ENCODE measurements at regions not wholly inside any gene's neighbourhood (a gene's known extent, or its start where the extent isn't known, plus 50 kb on each side); places are given as distances from the start of the nearest gene placed in this dataset.

DNA sequence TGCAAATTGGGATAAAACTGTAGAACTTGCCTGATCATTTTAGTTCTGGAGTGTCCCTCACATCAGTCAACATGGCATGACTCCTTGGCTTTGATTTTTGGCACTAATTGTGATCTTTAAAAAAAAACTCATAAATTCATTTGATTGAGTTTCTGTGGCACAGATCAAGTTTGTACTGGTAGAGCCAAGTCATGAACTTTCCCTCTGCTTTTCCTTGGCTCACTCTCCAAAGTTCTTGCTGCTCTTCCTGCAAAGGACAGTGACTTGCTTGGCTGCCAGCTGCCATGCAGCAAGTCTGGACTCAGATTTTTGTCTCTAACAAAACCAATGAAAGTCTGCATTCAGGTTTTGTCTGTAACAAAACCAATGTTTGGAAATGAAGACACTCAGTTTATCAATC, 115.5 kb downstream of the RFX6 start (continued):
- no peak for TF ChIP-seq ZBTB40 (IDR thresholded peaks at IDR 0.05; ENCODE audit: borderline replicate concordance)
- TF ChIP-seq ZNF24 (IDR thresholded peaks at IDR 0.05): no peak
- TF ChIP-seq, protein P1, sequence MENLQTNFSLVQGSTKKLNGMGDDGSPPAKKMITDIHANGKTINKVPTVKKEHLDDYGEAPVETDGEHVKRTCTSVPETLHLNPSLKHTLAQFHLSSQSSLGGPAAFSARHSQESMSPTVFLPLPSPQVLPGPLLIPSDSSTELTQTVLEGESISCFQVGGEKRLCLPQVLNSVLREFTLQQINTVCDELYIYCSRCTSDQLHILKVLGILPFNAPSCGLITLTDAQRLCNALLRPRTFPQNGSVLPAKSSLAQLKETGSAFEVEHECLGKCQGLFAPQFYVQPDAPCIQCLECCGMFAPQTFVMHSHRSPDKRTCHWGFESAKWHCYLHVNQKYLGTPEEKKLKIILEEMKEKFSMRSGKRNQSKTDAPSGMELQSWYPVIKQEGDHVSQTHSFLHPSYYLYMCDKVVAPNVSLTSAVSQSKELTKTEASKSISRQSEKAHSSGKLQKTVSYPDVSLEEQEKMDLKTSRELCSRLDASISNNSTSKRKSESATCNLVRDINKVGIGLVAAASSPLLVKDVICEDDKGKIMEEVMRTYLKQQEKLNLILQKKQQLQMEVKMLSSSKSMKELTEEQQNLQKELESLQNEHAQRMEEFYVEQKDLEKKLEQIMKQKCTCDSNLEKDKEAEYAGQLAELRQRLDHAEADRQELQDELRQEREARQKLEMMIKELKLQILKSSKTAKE (IDR thresholded peaks at IDR 0.05; ENCODE audit: low read depth, poor library complexity, severe bottlenecking): no peak
- TF ChIP-seq NBN (IDR thresholded peaks at IDR 0.05): no peak
- no peak for TF ChIP-seq SUZ12 (IDR thresholded peaks at IDR 0.05; ENCODE audit: unreplicated experiment)
- TF ChIP-seq CBFB (IDR thresholded peaks at IDR 0.05; ENCODE audit: low read depth): no peak
- TF ChIP-seq, protein P2, sequence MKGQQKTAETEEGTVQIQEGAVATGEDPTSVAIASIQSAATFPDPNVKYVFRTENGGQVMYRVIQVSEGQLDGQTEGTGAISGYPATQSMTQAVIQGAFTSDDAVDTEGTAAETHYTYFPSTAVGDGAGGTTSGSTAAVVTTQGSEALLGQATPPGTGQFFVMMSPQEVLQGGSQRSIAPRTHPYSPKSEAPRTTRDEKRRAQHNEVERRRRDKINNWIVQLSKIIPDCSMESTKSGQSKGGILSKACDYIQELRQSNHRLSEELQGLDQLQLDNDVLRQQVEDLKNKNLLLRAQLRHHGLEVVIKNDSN (IDR thresholded peaks at IDR 0.05; ENCODE audit: borderline replicate concordance, extremely low read length, insufficient read depth, low read depth, low read length): no peak
